RWPE2 (cell line): ENCODE measurements at regions not wholly inside any gene's neighbourhood (a gene's known extent, or its start where the extent isn't known, plus 50 kb on each side); places are given as distances from the start of the nearest gene placed in this dataset.

ENCODE experiments used
- ATAC-seq: fragments of 200-7000 bp; cut with Tn5 transposase; 3 replicates; pipeline ENCODE4 v1.9.1; 2021; ENCODE audit warnings: low read depth
- DNase-seq: peaks from one replicate; pipeline ENCODE4 v3.0.0-alpha.2; 2020; ENCODE audit warnings: low spot score
- H3K27ac ChIP-seq: fragments of 450-650 bp; 2 replicates; pipeline ENCODE4 v1.5.1; 2017; ENCODE audit warnings: mild to moderate bottlenecking; ENCODE audit not compliant: poor library complexity, severe bottlenecking
- H3K27me3 ChIP-seq: fragments of 250-450 bp; sonication (Bioruptor Pico); 2 replicates; pipeline ENCODE4 v1.5.1; 2021; ENCODE audit warnings: mild to moderate bottlenecking, moderate library complexity; ENCODE audit not compliant: insufficient read depth, poor library complexity, severe bottlenecking
- H3K36me3 ChIP-seq: fragments of 250-450 bp; sonication (Bioruptor Pico); 2 replicates; pipeline ENCODE4 v1.5.1; 2020; ENCODE audit warnings: low read depth, mild to moderate bottlenecking, moderate library complexity
- H3K4me1 ChIP-seq: fragments of 250-450 bp; sonication (Bioruptor Pico); 2 replicates; pipeline ENCODE4 v1.5.1; 2021; ENCODE audit warnings: mild to moderate bottlenecking, moderate library complexity; ENCODE audit not compliant: insufficient read depth, poor library complexity, severe bottlenecking
- H3K4me3 ChIP-seq: fragments of 250-450 bp; sonication (Bioruptor Pico); 2 replicates; pipeline ENCODE4 v1.5.1; 2021; ENCODE audit warnings: mild to moderate bottlenecking, moderate library complexity; ENCODE audit not compliant: severe bottlenecking
- H3K9me3 ChIP-seq: fragments of 250-450 bp; sonication (Bioruptor Pico); 2 replicates; pipeline ENCODE4 v1.5.1; 2021; ENCODE audit warnings: mild to moderate bottlenecking, moderate library complexity; ENCODE audit not compliant: severe bottlenecking
- TF ChIP-seq, protein P1 (sequence below): fragments of 450-650 bp; IDR thresholded peaks from one replicate; pipeline ENCODE4 v1.5.1; 2017; ENCODE audit warnings: mild to moderate bottlenecking, moderate library complexity; ENCODE audit not compliant: poor library complexity, severe bottlenecking

GRCh38 chr5:154575546-154576428 lies 97.8 kb upstream of the HAND1 start:
- no peak overlapping the region for H3K27ac ChIP-seq
- H3K4me3 ChIP-seq = no peak overlapping the region
- TF ChIP-seq, protein P1, sequence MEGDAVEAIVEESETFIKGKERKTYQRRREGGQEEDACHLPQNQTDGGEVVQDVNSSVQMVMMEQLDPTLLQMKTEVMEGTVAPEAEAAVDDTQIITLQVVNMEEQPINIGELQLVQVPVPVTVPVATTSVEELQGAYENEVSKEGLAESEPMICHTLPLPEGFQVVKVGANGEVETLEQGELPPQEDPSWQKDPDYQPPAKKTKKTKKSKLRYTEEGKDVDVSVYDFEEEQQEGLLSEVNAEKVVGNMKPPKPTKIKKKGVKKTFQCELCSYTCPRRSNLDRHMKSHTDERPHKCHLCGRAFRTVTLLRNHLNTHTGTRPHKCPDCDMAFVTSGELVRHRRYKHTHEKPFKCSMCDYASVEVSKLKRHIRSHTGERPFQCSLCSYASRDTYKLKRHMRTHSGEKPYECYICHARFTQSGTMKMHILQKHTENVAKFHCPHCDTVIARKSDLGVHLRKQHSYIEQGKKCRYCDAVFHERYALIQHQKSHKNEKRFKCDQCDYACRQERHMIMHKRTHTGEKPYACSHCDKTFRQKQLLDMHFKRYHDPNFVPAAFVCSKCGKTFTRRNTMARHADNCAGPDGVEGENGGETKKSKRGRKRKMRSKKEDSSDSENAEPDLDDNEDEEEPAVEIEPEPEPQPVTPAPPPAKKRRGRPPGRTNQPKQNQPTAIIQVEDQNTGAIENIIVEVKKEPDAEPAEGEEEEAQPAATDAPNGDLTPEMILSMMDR = peak; percentile 30
- H3K4me1 ChIP-seq = no peaks in the 10 kb centered on the region
- ATAC-seq (no peak), DNase-seq (no peak)
- no peaks in the 10 kb centered on the region for H3K9me3 ChIP-seq
- no peaks in the 10 kb centered on the region for H3K36me3 ChIP-seq
- no peaks in the 10 kb centered on the region for H3K27me3 ChIP-seq

DNA sequence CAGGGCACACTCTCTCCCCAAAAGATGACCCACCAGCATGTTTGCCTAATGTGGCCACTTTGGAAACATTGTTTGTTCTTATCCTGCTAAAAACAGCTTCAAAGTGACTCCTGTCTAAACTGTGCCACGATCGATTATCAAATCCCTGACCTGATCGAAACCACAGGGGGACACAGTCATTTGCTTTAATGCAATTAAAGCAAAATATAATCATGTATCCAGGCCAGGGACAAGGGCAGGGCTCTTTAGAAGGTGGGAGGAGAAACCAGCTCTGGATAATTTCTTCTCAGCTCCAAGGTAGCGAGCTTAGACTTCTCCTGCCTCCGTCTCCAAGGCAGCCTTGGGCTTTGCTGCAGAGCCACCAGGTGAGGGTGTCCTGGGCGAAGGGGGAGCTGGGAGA lies 95.0 kb upstream of the HAND1 start:
- Histone ChIP-seq H3K4me1 (no peaks in the 10 kb centered on the region), H3K4me3 (no peak overlapping the region), H3K27me3 (no peaks in the 10 kb centered on the region), H3K27ac (no peak overlapping the region), H3K9me3 (no peaks in the 10 kb centered on the region), H3K36me3 (no peaks in the 10 kb centered on the region)
- DNase-seq = no peak
- TF ChIP-seq, protein P1 = no peak
- ATAC-seq = no peak

DNA sequence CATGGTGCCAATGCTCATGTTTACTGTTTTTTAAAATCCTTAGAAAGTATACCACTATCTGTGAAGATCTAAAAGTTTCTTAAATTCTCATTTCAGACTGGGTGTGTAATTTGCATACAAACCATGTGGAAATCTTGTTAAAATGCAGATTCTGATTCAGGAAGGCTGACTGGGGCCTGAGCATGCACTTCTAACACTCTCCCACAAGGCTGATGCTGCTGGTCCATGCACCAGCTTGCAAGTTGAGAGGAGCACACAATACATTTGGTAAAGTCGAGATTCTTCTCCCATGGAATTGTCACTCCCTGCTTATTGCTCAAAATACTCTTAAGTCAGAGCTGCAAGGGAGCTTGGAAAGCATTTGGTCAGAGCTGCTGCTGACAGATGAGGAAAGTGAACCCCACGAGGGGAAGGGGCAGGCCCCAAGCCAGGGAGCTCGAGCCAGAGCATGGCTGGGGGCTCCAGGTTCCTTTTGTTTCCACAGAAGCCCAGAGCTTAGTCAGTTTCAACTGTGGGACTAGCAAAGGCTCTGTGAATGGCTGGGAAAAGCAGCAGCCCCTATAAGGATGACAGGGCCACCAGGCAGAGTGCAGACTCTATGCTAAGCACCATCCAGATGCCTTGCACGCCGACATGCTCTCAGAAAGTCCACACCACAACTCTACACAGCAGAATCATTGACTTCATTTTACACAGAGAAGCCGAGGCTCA lies 93.5 kb upstream of the HAND1 start:
- no peak overlapping the region for H3K4me3 ChIP-seq
- H3K9me3 ChIP-seq = no peaks in the 10 kb centered on the region
- ATAC-seq = no peak
- H3K36me3 ChIP-seq = no peaks in the 10 kb centered on the region
- TF ChIP-seq, protein P1 = no peak
- no peaks in the 10 kb centered on the region for H3K4me1 ChIP-seq
- no peaks in the 10 kb centered on the region for H3K27me3 ChIP-seq
- no peak overlapping the region for H3K27ac ChIP-seq
- DNase-seq = no peak

DNA sequence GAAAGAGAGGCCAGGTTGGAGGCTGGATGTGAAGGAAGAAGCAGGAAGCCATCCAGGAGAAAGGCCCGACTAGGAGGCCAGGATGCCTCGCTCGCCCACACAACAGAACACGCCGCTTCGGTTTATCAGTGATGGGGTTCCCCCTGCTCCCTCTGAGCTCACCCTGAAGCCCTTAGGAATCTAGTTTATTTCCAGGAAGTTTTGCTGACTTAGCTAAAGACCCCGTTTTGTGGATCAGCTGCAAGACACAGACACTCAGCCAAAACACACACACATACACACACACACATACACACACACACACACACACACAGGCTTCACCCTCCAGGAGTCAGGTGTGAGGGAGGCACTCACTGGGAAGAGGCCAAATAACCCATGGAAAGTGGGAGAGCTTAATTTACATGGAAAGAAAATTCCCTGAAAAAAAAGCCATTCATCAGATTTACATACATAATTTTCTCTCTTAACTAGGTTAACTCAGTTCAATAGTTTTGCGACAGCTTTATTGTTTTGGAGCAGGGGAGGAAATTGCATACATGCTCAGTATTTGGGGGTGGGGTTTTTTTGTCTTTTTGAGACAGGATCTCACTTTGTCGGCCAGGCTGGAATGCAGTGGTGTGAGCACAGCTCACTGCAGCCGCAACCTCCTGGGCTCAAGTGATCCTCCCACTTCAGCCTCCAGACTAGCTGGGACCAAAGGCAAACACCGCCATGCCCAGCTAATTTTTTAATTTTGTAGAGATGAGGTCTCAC lies 92.7 kb upstream of the HAND1 start:
- TF ChIP-seq, protein P1 = no peak
- Histone ChIP-seq H3K4me1 (no peaks in the 10 kb centered on the region), H3K27me3 (no peaks in the 10 kb centered on the region), H3K4me3 (no peak overlapping the region), H3K27ac (no peak overlapping the region), H3K36me3 (no peaks in the 10 kb centered on the region), H3K9me3 (no peaks in the 10 kb centered on the region)
- no peak for DNase-seq
- ATAC-seq = no peak
